Astrocyte of the spinal cord (primary cell): ENCODE measurements at regions not wholly inside any gene's neighbourhood (a gene's known extent, or its start where the extent isn't known, plus 50 kb on each side); places are given as distances from the start of the nearest gene placed in this dataset.
"Not testable (repeated sequence)": the region's sequence is repeated elsewhere in the genome, so short reads cannot be mapped to it uniquely, and the experiment has no call there.

Experiments
- DNase-seq: peaks from one replicate; pipeline ENCODE4 v3.0.0; 2011; ENCODE audit warnings: low read depth, low spot score
- H3K4me3 ChIP-seq: 2 replicates; pipeline ENCODE4 v1.5.1; 2011; ENCODE audit warnings: low read depth, mild to moderate bottlenecking, low read length, moderate library complexity
- in situ Hi-C: cut with HindIII; loops from 2 replicates; pipeline ENCODE4 v1.10.0; 2017; ENCODE audit warnings: low sequenced_read_pairs
- TF ChIP-seq, protein P1 (sequence below): IDR thresholded peaks from 2 replicates; pipeline ENCODE4 v1.5.1; 2012; ENCODE audit warnings: low read depth, mild to moderate bottlenecking, low read length, inconsistent platforms

DNA sequence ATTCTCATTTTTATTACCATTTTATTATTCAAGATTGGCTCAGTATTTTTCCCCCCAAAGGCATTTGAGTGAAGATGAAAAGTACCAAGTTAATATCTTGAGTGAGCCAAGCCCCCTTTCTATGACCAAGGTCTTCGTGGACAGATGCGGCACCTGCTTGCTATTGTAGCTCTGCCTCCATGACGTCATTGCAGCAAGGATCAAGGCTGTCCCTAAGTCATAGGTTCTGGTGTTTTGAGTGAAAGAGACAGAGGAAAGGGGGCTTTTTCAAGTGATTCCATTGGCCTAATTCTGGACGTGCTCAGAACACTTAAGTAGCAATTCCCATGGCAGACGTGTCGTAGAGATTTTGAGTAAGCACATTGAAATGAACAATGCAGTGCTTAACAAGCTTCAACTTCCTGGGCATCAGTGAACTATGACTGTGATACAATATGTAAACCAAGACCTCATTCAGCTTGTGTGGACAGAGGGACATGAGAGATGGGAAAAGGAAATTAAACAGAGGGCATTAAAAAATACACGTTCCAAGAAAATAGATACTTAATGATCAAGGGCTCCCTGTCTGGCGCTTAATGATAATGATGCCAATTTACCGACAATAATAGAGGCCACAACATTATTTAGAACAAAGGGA lies 248.7 kb upstream of the NPVF start:
- H3K4me3 ChIP-seq: no peak overlapping the region
- in situ Hi-C loops: no loop called here
- TF ChIP-seq, protein P1, sequence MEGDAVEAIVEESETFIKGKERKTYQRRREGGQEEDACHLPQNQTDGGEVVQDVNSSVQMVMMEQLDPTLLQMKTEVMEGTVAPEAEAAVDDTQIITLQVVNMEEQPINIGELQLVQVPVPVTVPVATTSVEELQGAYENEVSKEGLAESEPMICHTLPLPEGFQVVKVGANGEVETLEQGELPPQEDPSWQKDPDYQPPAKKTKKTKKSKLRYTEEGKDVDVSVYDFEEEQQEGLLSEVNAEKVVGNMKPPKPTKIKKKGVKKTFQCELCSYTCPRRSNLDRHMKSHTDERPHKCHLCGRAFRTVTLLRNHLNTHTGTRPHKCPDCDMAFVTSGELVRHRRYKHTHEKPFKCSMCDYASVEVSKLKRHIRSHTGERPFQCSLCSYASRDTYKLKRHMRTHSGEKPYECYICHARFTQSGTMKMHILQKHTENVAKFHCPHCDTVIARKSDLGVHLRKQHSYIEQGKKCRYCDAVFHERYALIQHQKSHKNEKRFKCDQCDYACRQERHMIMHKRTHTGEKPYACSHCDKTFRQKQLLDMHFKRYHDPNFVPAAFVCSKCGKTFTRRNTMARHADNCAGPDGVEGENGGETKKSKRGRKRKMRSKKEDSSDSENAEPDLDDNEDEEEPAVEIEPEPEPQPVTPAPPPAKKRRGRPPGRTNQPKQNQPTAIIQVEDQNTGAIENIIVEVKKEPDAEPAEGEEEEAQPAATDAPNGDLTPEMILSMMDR: no peak
- DNase-seq: no peak

DNA sequence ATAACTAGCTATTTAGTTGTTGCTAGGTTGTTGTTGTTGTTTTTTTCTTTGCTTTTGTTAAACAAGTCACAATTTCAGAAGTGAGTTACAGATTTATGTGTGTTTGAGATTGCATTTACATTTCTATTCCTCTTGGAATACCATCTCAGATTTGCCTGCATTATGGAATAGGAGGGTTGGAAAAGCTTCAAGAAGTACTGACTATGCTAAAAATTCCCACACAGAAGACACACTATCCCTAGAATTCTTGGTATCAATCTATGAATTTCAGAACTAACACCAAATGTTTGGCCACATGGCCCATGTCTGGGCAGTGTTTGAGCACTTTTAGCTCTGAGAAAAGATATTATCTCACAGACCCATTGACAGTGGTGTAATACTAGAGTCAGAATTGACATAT lies 249.9 kb upstream of the NPVF start:
- H3K4me3 ChIP-seq, DNase-seq, in situ Hi-C loops: not testable (repeated sequence)

DNA sequence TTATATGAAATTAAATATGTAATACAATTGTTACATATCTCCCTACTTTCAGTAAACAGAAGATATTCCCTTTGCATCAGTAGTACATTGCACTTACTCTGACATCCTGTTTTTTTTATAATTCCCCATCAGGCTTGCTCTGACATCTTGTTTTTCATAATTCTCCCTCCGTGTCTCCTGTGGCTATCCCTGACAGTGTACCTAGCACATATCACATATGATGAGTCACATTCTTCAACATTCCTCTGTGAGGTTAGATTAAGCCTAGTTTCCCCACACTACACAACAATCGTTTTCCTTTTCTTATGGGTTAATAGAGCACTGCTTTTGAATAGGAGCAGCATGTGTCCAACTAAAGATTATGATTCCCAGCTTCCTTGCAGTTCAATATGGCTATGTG lies 250.6 kb upstream of the NPVF start:
- DNase-seq: no peak

DNA sequence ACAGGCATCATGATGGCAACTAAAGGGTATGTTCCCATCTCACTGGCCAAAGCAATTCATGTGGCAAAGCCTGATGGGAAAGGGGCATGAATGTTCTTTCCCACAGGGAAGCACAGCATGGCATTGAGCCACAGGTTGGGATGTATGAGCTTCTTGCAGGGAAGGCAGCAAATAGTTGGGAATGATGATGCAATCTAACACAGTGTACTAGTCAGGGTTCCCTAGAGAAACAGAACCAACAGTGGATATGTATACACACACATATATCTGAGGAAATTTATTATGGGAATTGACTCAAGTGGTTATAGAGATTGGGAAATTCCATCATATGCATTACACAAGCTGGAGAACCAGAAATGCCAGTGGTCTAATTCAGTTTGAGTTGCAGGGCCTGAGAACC lies 253.6 kb upstream of the NPVF start:
- H3K4me3 ChIP-seq: no peak overlapping the region
- in situ Hi-C loops: no loop called here
- TF ChIP-seq, protein P1: no peak
- DNase-seq: no peak

More for the DNA sequence above, 250.6 kb upstream of the NPVF start:
- TF ChIP-seq, protein P1: no peak
- H3K4me3 ChIP-seq: no peak overlapping the region
- in situ Hi-C loops: no loop called here

DNA sequence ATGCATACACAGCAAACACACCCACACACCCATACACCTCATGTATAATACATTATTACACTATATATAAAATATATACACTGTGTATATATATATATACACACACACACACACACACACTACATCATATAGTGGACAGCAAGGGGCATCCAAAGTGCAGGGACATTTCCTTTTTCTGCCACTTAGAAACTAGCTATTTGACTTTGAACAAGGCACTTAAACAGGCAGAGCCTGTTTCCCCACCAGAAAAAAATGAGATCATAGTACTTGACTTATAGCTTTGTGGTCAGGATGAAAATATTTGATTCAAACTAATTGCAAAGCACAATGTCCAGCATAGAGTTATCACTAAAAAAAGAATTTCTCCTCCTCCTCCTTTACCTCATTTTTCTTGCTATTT lies 254.3 kb upstream of the NPVF start:
- no peak for DNase-seq
- H3K4me3 ChIP-seq: no peak overlapping the region
- TF ChIP-seq, protein P1: no peak
- in situ Hi-C loops: no loop called here

DNA sequence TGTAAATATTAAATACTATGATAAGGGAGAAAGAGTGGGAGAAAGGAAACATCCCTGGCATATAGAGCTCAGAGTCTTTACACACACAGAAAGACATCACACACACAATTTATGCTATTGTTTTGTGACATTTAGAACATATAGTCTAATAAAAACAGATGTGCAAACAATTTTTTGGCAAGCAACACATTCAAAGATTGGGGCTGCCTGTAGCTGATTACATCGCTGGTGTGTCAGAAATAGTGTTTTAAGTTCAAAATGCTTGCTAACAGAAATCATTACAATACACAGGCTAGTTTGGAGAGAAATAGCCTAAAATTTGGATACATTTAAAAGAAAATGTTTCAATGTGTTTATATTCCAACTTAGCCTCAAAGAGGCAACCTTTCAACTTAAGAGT lies 256.7 kb upstream of the NPVF start:
- no peak overlapping the region for H3K4me3 ChIP-seq
- TF ChIP-seq, protein P1: no peak
- in situ Hi-C loops: no loop called here
- DNase-seq: no peak

DNA sequence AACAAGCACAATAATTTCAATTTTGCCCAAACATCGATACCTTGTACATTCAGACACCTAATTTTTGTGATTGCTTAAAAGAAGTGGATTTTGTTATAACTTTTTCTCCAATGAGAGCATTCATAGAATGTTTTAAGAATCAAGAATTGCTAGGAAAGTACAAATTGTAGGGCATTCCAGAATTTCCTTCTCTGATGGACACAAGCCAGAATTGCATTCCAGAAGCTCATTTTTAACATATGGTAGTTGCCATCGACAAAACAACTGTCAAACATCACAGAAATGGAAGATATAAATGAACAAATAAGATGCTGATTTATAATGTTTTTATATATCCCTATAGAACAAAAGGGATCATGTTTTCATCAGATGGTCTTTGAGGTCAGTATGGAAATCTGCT lies 258.4 kb upstream of the NPVF start:
- in situ Hi-C loops: no loop called here
- no peak overlapping the region for H3K4me3 ChIP-seq
- no peak for DNase-seq
- TF ChIP-seq, protein P1: no peak
